GM23248 (cell line): ENCODE measurements at regions not wholly inside any gene's neighbourhood (a gene's known extent, or its start where the extent isn't known, plus 50 kb on each side); places are given as distances from the start of the nearest gene placed in this dataset.

ENCODE experiments used
- DNase-seq: peaks from one replicate; pipeline ENCODE4 v3.0.0-alpha.2; 2015
- H2AFZ ChIP-seq: fragments of 200-600 bp; sonication (generic); 2 replicates; pipeline ENCODE4 v1.6.1; 2016; ENCODE audit warnings: antibody characterized with exemption
- H3F3A ChIP-seq: fragments of 200-600 bp; sonication (generic); 2 replicates; pipeline ENCODE4 v1.6.1; 2016; ENCODE audit warnings: mild to moderate bottlenecking, antibody characterized with exemption, mixed run types; ENCODE audit not compliant: insufficient read depth
- H3K27ac ChIP-seq: fragments of 200-600 bp; sonication (generic); 2 replicates; pipeline ENCODE4 v1.5.1; 2016; ENCODE audit warnings: mild to moderate bottlenecking
- H3K27me3 ChIP-seq: fragments of 200-600 bp; sonication (generic); replicated peaks from 2 replicates; pipeline ENCODE4 v1.6.1; 2016; ENCODE audit warnings: mild to moderate bottlenecking; ENCODE audit not compliant: insufficient read depth
- H3K36me3 ChIP-seq: fragments of 200-600 bp; sonication (generic); 2 replicates; pipeline ENCODE4 v1.6.1; 2016; ENCODE audit warnings: low read depth, mild to moderate bottlenecking
- H3K4me1 ChIP-seq: fragments of 200-600 bp; sonication (generic); 2 replicates; pipeline ENCODE4 v1.6.1; 2016; ENCODE audit warnings: mild to moderate bottlenecking; ENCODE audit not compliant: insufficient read depth
- H3K4me2 ChIP-seq: fragments of 200-600 bp; sonication (generic); one replicate; pipeline ENCODE4 v1.6.1; 2016; ENCODE audit warnings: mild to moderate bottlenecking; ENCODE audit not compliant: unreplicated experiment
- H3K4me3 ChIP-seq: fragments of 200-600 bp; sonication (generic); 2 replicates; pipeline ENCODE4 v1.5.1; 2016; ENCODE audit warnings: mild to moderate bottlenecking
- H3K79me2 ChIP-seq: fragments of 200-600 bp; sonication (generic); 2 replicates; pipeline ENCODE4 v1.6.1; 2016; ENCODE audit warnings: mild to moderate bottlenecking; ENCODE audit not compliant: insufficient read depth
- H3K9ac ChIP-seq: fragments of 200-600 bp; sonication (generic); 2 replicates; pipeline ENCODE4 v1.6.1; 2016; ENCODE audit warnings: mild to moderate bottlenecking
- H3K9me2 ChIP-seq: fragments of 200-600 bp; sonication (generic); 2 replicates; pipeline ENCODE4 v1.6.1; 2016; ENCODE audit warnings: mixed run types, mild to moderate bottlenecking, moderate library complexity; ENCODE audit not compliant: insufficient read depth
- H3K9me3 ChIP-seq: fragments of 200-600 bp; sonication (generic); one replicate; pipeline ENCODE4 v1.6.1; 2017; ENCODE audit warnings: low read depth
- H4K20me1 ChIP-seq: fragments of 200-600 bp; sonication (generic); 2 replicates; pipeline ENCODE4 v1.6.0; 2016; ENCODE audit not compliant: insufficient read depth
- EZH2 ChIP-seq: fragments of 200-600 bp; sonication (generic); IDR thresholded peaks from 2 replicates; pipeline ENCODE4 v1.6.1; 2018; ENCODE audit warnings: antibody characterized with exemption, mild to moderate bottlenecking; ENCODE audit not compliant: insufficient read depth, poor library complexity, severe bottlenecking
- EZH2phosphoT487 ChIP-seq: fragments of 200-600 bp; sonication (generic); IDR thresholded peaks from 2 replicates; pipeline ENCODE4 v1.6.1; 2018; ENCODE audit warnings: antibody characterized with exemption, moderate library complexity, mild to moderate bottlenecking, low read depth; ENCODE audit not compliant: insufficient read depth
- WGBS, 2 experiments: methylation state at CpG; one replicate each; pipeline ENCODE4 v1.1.6; 2015 to 2017; ENCODE audit warnings: low lambda C conversion rate in 2 of 2, low coverage in 1 of 2; ENCODE audit errors: missing lambda C conversion rate in 2 of 2; 5-methylcytosine and 5-hydroxymethylcytosine counted together
- in situ Hi-C: fragments of 300-500 bp; cut with MboI; formaldehyde crosslinking; loops from 2 replicates; pipeline ENCODE4 v1.15.0; 2020

DNA sequence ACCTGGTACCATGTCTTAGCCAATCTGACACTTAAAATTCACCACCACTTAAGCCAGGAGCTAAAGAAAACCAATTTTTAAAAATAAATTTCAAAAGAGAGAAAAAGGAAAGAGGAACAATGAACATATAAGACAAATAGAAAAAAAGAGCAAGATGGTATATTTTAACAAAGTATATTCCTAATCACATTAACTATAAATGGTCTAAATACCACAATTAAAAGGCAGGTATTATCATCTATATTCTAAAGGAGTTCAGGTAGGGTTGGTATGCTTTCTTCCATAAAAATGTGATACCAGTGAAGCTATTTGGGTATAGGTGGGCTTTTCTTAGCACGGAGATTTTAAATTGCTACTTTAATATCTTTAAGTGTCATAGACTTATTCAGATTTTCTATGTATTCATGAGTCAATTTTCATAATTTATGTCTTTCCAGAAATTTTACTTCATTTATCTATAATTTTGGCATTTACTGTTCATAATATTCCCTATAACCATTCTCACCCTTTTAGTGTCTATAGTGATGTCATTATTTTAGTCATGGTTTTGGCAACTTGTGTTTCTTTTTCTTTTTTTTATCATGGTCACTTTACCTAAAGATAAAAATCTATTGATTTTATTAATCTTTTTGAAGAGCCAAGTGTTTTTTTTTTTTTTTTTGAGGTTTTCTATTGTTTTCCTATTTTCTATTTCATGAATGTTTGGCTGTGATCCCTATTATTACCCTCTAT lies 56.5 kb upstream of the IGLL5 start:
- peaks cover 3% of the 10 kb centered on the region; the same call in 1 of the 2 replicates for H3K27me3 ChIP-seq
- H3K4me2 ChIP-seq = no peak overlapping the region
- in situ Hi-C loops = no loop called here
- TF ChIP-seq EZH2 (no peak), EZH2phosphoT487 (no peak)
- H2AFZ ChIP-seq = no peak overlapping the region
- H3K27ac ChIP-seq = no peak overlapping the region
- no peaks in the 10 kb centered on the region for H4K20me1 ChIP-seq
- H3K4me1 ChIP-seq = no peaks in the 10 kb centered on the region
- H3K9ac ChIP-seq = no peak overlapping the region
- H3K9me3 ChIP-seq = no peaks in the 10 kb centered on the region
- H3K79me2 ChIP-seq = no peaks in the 10 kb centered on the region
- H3F3A ChIP-seq = no peaks in the 10 kb centered on the region
- H3K9me2 ChIP-seq = no peaks in the 10 kb centered on the region
- H3K36me3 ChIP-seq = no peaks in the 10 kb centered on the region
- 10 to 17% methylated on average over 1 of the region's 1 CpG for WGBS, 2 experiments
- no peak overlapping the region for H3K4me3 ChIP-seq
- no peak for DNase-seq

DNA sequence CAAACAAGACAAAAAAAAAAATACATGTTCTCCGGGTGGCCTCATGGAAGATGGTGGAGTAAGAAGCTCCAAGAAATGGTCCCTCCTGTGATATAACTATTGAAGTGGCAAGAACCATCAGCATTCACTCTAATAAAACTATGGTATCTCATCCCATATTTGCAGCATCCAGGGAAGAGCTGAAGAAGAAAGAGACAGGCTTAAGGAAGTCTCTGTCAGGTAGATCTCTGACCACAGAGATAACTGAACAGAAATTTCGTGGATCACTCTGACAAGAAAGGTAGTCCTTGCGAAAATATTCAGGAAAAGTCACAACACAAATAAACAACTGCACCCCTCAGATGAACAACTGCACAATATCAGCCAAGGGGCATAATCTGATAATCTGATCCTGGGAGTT lies 54.6 kb upstream of the IGLL5 start:
- Histone ChIP-seq H3K4me3 (no peak overlapping the region), H3F3A (no peaks in the 10 kb centered on the region), H3K4me1 (no peaks in the 10 kb centered on the region), H3K9me2 (no peaks in the 10 kb centered on the region), H3K27ac (no peak overlapping the region), H2AFZ (no peak overlapping the region), H3K36me3 (no peaks in the 10 kb centered on the region), H3K9ac (no peak overlapping the region), H3K79me2 (no peaks in the 10 kb centered on the region), H4K20me1 (no peaks in the 10 kb centered on the region), H3K4me2 (no peak overlapping the region), H3K27me3 (peaks cover 3% of the 10 kb centered on the region; the same call in 1 of the 2 replicates), H3K9me3 (no peaks in the 10 kb centered on the region)
- 24 to 33% methylated on average over 3 of the region's 3 CpGs for whole genome bisulfite sequencing, 2 experiments
- TF ChIP-seq EZH2phosphoT487 (no peak), EZH2 (no peak)
- DNase-seq = no peak
- in situ Hi-C loops = no loop called here

DNA sequence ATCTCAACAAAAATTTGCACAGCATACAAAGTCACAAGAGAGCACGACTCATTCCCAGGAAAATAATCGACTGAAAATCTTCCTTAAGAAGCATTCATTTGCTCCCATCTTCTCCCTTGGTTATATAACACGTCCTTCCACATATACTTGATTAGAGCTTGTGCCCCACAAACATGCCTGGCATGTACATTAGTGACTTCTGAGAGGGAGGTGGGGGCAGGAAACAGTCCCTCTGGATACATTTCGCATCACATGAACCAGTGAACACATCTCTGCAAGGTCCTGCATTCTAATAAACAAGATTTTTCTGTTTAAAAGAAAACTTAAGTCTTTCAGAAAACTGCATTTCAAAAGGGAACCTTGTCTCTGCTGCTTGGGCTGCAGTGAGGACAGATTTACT lies 54.1 kb upstream of the IGLL5 start:
- Histone ChIP-seq H4K20me1 (no peaks in the 10 kb centered on the region), H3K36me3 (no peaks in the 10 kb centered on the region), H3F3A (no peaks in the 10 kb centered on the region), H3K9me3 (no peaks in the 10 kb centered on the region), H3K9ac (no peak overlapping the region), H3K27me3 (peaks cover 3% of the 10 kb centered on the region; the same call in 1 of the 2 replicates), H2AFZ (no peak overlapping the region), H3K27ac (no peak overlapping the region), H3K4me3 (no peak overlapping the region), H3K9me2 (no peaks in the 10 kb centered on the region), H3K4me1 (no peaks in the 10 kb centered on the region), H3K4me2 (no peak overlapping the region), H3K79me2 (no peaks in the 10 kb centered on the region)
- in situ Hi-C loops = no loop called here
- no peak for DNase-seq
- TF ChIP-seq EZH2phosphoT487 = no peak
- no peak for TF ChIP-seq EZH2
- WGBS, 2 experiments = 16 to 23% methylated on average over 4 of the region's 4 CpGs

- no peak for TF ChIP-seq EZH2
- no peak for TF ChIP-seq EZH2phosphoT487
- no peak overlapping the region for H3K4me2 ChIP-seq
- 26% methylated on average over 3 of the region's 3 CpGs for WGBS, 2 experiments
- H3F3A ChIP-seq = no peaks in the 10 kb centered on the region
- no peaks in the 10 kb centered on the region for H3K9me2 ChIP-seq
- no peak overlapping the region for H3K27ac ChIP-seq
- H3K9me3 ChIP-seq = no peaks in the 10 kb centered on the region
- no peak overlapping the region for H3K9ac ChIP-seq
- H4K20me1 ChIP-seq = no peaks in the 10 kb centered on the region
- no peaks in the 10 kb centered on the region for H3K4me1 ChIP-seq
- H3K27me3 ChIP-seq = peaks cover 3% of the 10 kb centered on the region; the same call in 1 of the 2 replicates
- in situ Hi-C loops = no loop called here
- no peaks in the 10 kb centered on the region for H3K36me3 ChIP-seq
- H3K4me3 ChIP-seq = no peak overlapping the region
- no peaks in the 10 kb centered on the region for H3K79me2 ChIP-seq
- no peak overlapping the region for H2AFZ ChIP-seq
- no peak for DNase-seq
Observed at GRCh38 chr22:22834204-22834603, 53.4 kb upstream of the IGLL5 start.
